Keratinocyte (primary cell): ENCODE measurements at regions not wholly inside any gene's neighbourhood (a gene's known extent, or its start where the extent isn't known, plus 50 kb on each side); places are given as distances from the start of the nearest gene placed in this dataset.

Experiments
- DNase-seq: peaks from one replicate; pipeline ENCODE4 v3.0.0-alpha.2; 2011; ENCODE audit warnings: low read depth, missing footprints, low spot score
- FAIRE-seq: peaks from 2 replicates; lab custom pipeline; 2011; peaks lifted over from hg19 to GRCh38; lab: Jason Lieb, UNC
- H2AFZ ChIP-seq: 2 replicates; pipeline ENCODE4 v1.6.0; 2012; ENCODE audit warnings: low read length, control low read depth, inconsistent platforms; ENCODE audit not compliant: control insufficient read depth
- H3K27ac ChIP-seq: 2 replicates; pipeline ENCODE4 v1.5.1; 2011; ENCODE audit warnings: low read length; ENCODE audit not compliant: control insufficient read depth, insufficient read depth
- H3K27me3 ChIP-seq: 3 replicates; pipeline ENCODE4 v1.6.0; 2011; ENCODE audit warnings: low read length; ENCODE audit not compliant: control insufficient read depth, insufficient read depth; ENCODE audit errors: extremely low read depth
- H3K36me3 ChIP-seq, 2 experiments: 2 replicates in 1 of 2; 3 replicates in 1 of 2; pipeline ENCODE4 v1.5.1; 2011; ENCODE audit warnings: low read length in 2 of 2, mild to moderate bottlenecking in 1 of 2; ENCODE audit not compliant: control insufficient read depth in 2 of 2, insufficient read depth in 2 of 2; ENCODE audit errors: extremely low read depth in 1 of 2
- H3K4me1 ChIP-seq: 3 replicates; pipeline ENCODE4 v1.5.1; 2011; ENCODE audit warnings: low read length; ENCODE audit not compliant: control insufficient read depth, insufficient read depth; ENCODE audit errors: extremely low read depth
- H3K4me2 ChIP-seq: 3 replicates; pipeline ENCODE4 v1.6.0; 2011; ENCODE audit warnings: low read depth, low read length; ENCODE audit not compliant: control insufficient read depth, insufficient read depth; ENCODE audit errors: extremely low read depth
- H3K4me3 ChIP-seq, 3 experiments: fragments of 200-600 bp in 1 of 3; sonication (generic) in 1 of 3; 2 replicates in 2 of 3; 3 replicates in 1 of 3; pipeline ENCODE4 v1.5.1; 2011 to 2016; ENCODE audit warnings: low read length in 3 of 3, mild to moderate bottlenecking in 3 of 3, control low read depth in 2 of 3, inconsistent platforms in 1 of 3, low read depth in 1 of 3, mixed read lengths in 1 of 3, mixed run types in 1 of 3, moderate library complexity in 1 of 3; ENCODE audit not compliant: control insufficient read depth in 2 of 3, insufficient read depth in 2 of 3; ENCODE audit errors: extremely low read depth in 1 of 3
- H3K79me2 ChIP-seq: 2 replicates; pipeline ENCODE4 v1.6.0; 2012; ENCODE audit warnings: low read length; ENCODE audit not compliant: control insufficient read depth, insufficient read depth
- H3K9ac ChIP-seq: 3 replicates; pipeline ENCODE4 v1.6.0; 2011; ENCODE audit warnings: low read length; ENCODE audit not compliant: control insufficient read depth, insufficient read depth; ENCODE audit errors: extremely low read depth
- H3K9me1 ChIP-seq: 3 replicates; pipeline ENCODE4 v1.6.0; 2011; ENCODE audit warnings: low read length; ENCODE audit not compliant: control insufficient read depth, insufficient read depth; ENCODE audit errors: extremely low read depth
- H3K9me3 ChIP-seq: 2 replicates; pipeline ENCODE4 v1.5.1; 2012; ENCODE audit warnings: low read depth, low read length; ENCODE audit not compliant: control insufficient read depth
- H4K20me1 ChIP-seq: 3 replicates; pipeline ENCODE4 v1.6.0; 2011; ENCODE audit warnings: low read length; ENCODE audit not compliant: control insufficient read depth, insufficient read depth; ENCODE audit errors: extremely low read depth
- CTCF ChIP-seq, 3 experiments: IDR thresholded peaks in 1 of 3; conservative IDR thresholded peaks in 1 of 3; optimal IDR thresholded peaks in 1 of 3; 2 replicates in 2 of 3; 3 replicates in 1 of 3; pipeline versions ENCODE3 to v1.5.1; 2011; ENCODE audit warnings: low read length in 3 of 3, mild to moderate bottlenecking in 3 of 3, moderate library complexity in 2 of 3, control low read depth in 1 of 3, inconsistent platforms in 1 of 3; ENCODE audit not compliant: insufficient read depth in 2 of 3; ENCODE audit errors: extremely low read depth in 1 of 3
- EZH2 ChIP-seq: IDR thresholded peaks from one replicate; pipeline ENCODE4 v1.6.1; 2012; ENCODE audit warnings: inconsistent platforms, mild to moderate bottlenecking, low read length, moderate library complexity
- dilution Hi-C: fragments of 300-500 bp; cut with MboI; formaldehyde crosslinking; loops from one replicate; pipeline ENCODE4 v1.7.0; 2020; ENCODE audit warnings: low sequenced_read_pairs; ENCODE audit not compliant: extremely low pct_ligation_motif_present

- no peaks in the 10 kb centered on the region for H3K9me3 ChIP-seq
- no peak for TF ChIP-seq EZH2
- TF ChIP-seq CTCF (optimal IDR thresholded peaks at IDR 0.05 in 1 of 3, IDR thresholded peaks at IDR 0.05 in 1 of 3, conservative IDR thresholded peaks at IDR 0.05 in 1 of 3; ENCODE audit: extremely low read depth in 1 of 3, insufficient read depth in 2 of 3, low read length in 3 of 3): peak in 2 of 3 experiments; percentile 31 to 46
- no peaks in the 10 kb centered on the region for H4K20me1 ChIP-seq
- no peaks in the 10 kb centered on the region for H3K36me3 ChIP-seq
- peak overlapping the region in 2 of 3 experiments; percentile 18 to 30 for H3K4me3 ChIP-seq
- H3K79me2 ChIP-seq: no peaks in the 10 kb centered on the region
- DNase-seq: no peak
- H3K4me1 ChIP-seq: peaks cover 13% of the 10 kb centered on the region
- FAIRE-seq: peak; percentile 23
- no peak overlapping the region for H3K27ac ChIP-seq
- H2AFZ ChIP-seq: peak overlapping the region; percentile 80
- peak overlapping the region; percentile 35 for H3K9ac ChIP-seq
- dilution Hi-C loops: no loop called here
- no peaks in the 10 kb centered on the region for H3K9me1 ChIP-seq
- H3K4me2 ChIP-seq: peak overlapping the region; percentile 80
- H3K27me3 ChIP-seq: no peaks in the 10 kb centered on the region
Measured at GRCh38 chr4:184287697-184288255, 70.1 kb upstream of the ENPP6 start.

- no peak for DNase-seq
- Histone ChIP-seq H3K9ac (no peak overlapping the region), H3K79me2 (no peaks in the 10 kb centered on the region), H2AFZ (no peak overlapping the region), H3K27ac (no peak overlapping the region), H3K27me3 (no peaks in the 10 kb centered on the region), H4K20me1 (no peaks in the 10 kb centered on the region), H3K36me3 (no peaks in the 10 kb centered on the region), H3K9me3 (no peaks in the 10 kb centered on the region), H3K4me1 (peaks cover 23% of the 10 kb centered on the region), H3K9me1 (no peaks in the 10 kb centered on the region), H3K4me3 (no peak overlapping the region), H3K4me2 (no peak overlapping the region)
- no peak for FAIRE-seq
- TF ChIP-seq CTCF (optimal IDR thresholded peaks at IDR 0.05 in 1 of 3, IDR thresholded peaks at IDR 0.05 in 1 of 3, conservative IDR thresholded peaks at IDR 0.05 in 1 of 3; ENCODE audit: extremely low read depth in 1 of 3, insufficient read depth in 2 of 3, low read length in 3 of 3): no peak
- dilution Hi-C loops: no loop called here
Measured at GRCh38 chr4:184286358-184286757, 68.7 kb upstream of the ENPP6 start.
